HCEC 1CT (cell line): ENCODE measurements at regions not wholly inside any gene's neighbourhood (a gene's known extent, or its start where the extent isn't known, plus 50 kb on each side); places are given as distances from the start of the nearest gene placed in this dataset.
"Not testable (repeated sequence)": the region's sequence is repeated elsewhere in the genome, so short reads cannot be mapped to it uniquely, and the experiment has no call there.

Source experiments
- DNase-seq: peaks from one replicate; pipeline ENCODE4 v3.0.0-alpha.2; 2017

GRCh38 chr11:98495016-98495415 lies 525.7 kb upstream of the CNTN5 start:
- DNase-seq = no peak

- DNase-seq = no peak
These were observed 525.1 kb upstream of the CNTN5 start for GRCh38 chr11:98495601-98496000.

- no peak for DNase-seq
These were observed 513.5 kb upstream of the CNTN5 start for GRCh38 chr11:98507208-98507607.

- DNase-seq = no peak
These were observed 507.8 kb upstream of the CNTN5 start for GRCh38 chr11:98512938-98513337.

GRCh38 chr11:98531576-98531975 lies 489.2 kb upstream of the CNTN5 start:
- no peak for DNase-seq

- DNase-seq = no peak
These were observed 484.7 kb upstream of the CNTN5 start for GRCh38 chr11:98536023-98536422.

GRCh38 chr11:98538358-98538757 lies 482.4 kb upstream of the CNTN5 start:
- DNase-seq = not testable (repeated sequence)

GRCh38 chr11:98545544-98546175 lies 475.1 kb upstream of the CNTN5 start:
- no peak for DNase-seq

GRCh38 chr11:98549571-98549970 lies 471.2 kb upstream of the CNTN5 start:
- no peak for DNase-seq

GRCh38 chr11:98559961-98560360 lies 460.8 kb upstream of the CNTN5 start:
- no peak for DNase-seq

- DNase-seq = no peak
These were observed 459.5 kb upstream of the CNTN5 start for GRCh38 chr11:98561252-98561651.

- no peak for DNase-seq
These were observed 458.8 kb upstream of the CNTN5 start for GRCh38 chr11:98561877-98562395.

GRCh38 chr11:98564233-98564632 lies 456.5 kb upstream of the CNTN5 start:
- no peak for DNase-seq

GRCh38 chr11:98564881-98565280 lies 455.9 kb upstream of the CNTN5 start:
- no peak for DNase-seq

GRCh38 chr11:98565311-98565710 lies 455.4 kb upstream of the CNTN5 start:
- no peak for DNase-seq

- no peak for DNase-seq
These were observed 453.8 kb upstream of the CNTN5 start for GRCh38 chr11:98566978-98567377.

- DNase-seq = no peak
These were observed 452.7 kb upstream of the CNTN5 start for GRCh38 chr11:98568013-98568412.

- no peak for DNase-seq
These were observed 447.8 kb upstream of the CNTN5 start for GRCh38 chr11:98572941-98573340.

- no peak for DNase-seq
These were observed 432.9 kb upstream of the CNTN5 start for GRCh38 chr11:98587884-98588283.

- no peak for DNase-seq
These were observed 430.8 kb upstream of the CNTN5 start for GRCh38 chr11:98589967-98590366.

GRCh38 chr11:98600103-98600502 lies 420.6 kb upstream of the CNTN5 start:
- no peak for DNase-seq

GRCh38 chr11:98600786-98601773 lies 419.7 kb upstream of the CNTN5 start:
- DNase-seq = no peak

- no peak for DNase-seq
These were observed 404.6 kb upstream of the CNTN5 start for GRCh38 chr11:98616098-98616655.

- no peak for DNase-seq
These were observed 399.0 kb upstream of the CNTN5 start for GRCh38 chr11:98621767-98622166.
